Naive thymus-derived CD4-positive, alpha-beta T cell (primary cell): ENCODE measurements at regions not wholly inside any gene's neighbourhood (a gene's known extent, or its start where the extent isn't known, plus 50 kb on each side); places are given as distances from the start of the nearest gene placed in this dataset.

ENCODE experiments used
- ATAC-seq: fragments of 150-1000 bp; cut with Tn5 transposase; 2 replicates; pipeline ENCODE4 v1.10.0; 2021; ENCODE audit warnings: mild to moderate bottlenecking, moderate library complexity
- CTCF ChIA-PET: fragments of 350-600 bp; sonication (Branson Sonifier 250); formaldehyde crosslinking; loops from one replicate; lab custom pipeline; 2021; ENCODE audit warnings: antibody characterized with exemption; lab: Charles Lee
- POLR2A ChIA-PET: fragments of 350-600 bp; sonication (Branson Sonifier 250); formaldehyde crosslinking; loops from one replicate; lab custom pipeline; 2021; ENCODE audit warnings: antibody characterized with exemption, inconsistent platforms; lab: Charles Lee
- DNase-seq, 9 donors: peaks; one replicate each; pipeline versions ENCODE4 v3.0.0 to v3.0.0-alpha.2; 2020 to 2022; ENCODE audit warnings: mixed read lengths in 1 of 9
- H3K27ac ChIP-seq: one replicate; pipeline ENCODE4 v1.7.0; 2013; ENCODE audit warnings: mild to moderate bottlenecking, low read depth, low read length, moderate library complexity
- H3K27me3 ChIP-seq, 2 donors: one replicate each; pipeline ENCODE4 v1.7.0; 2013; ENCODE audit warnings: low read length in 2 of 2, mild to moderate bottlenecking in 2 of 2, moderate library complexity in 2 of 2; ENCODE audit not compliant: control insufficient read depth in 2 of 2, insufficient read depth in 2 of 2
- H3K36me3 ChIP-seq, 3 experiments: 1 replicate in 2 of 3; 2 replicates in 1 of 3; pipeline ENCODE4 v1.7.0; 2013; ENCODE audit warnings: low read length in 3 of 3, mild to moderate bottlenecking in 3 of 3, moderate library complexity in 1 of 3; ENCODE audit not compliant: insufficient read depth in 3 of 3, control insufficient read depth in 2 of 3
- H3K4me1 ChIP-seq, 2 donors: one replicate each; pipeline ENCODE4 v1.7.0; 2013; ENCODE audit warnings: low read length in 2 of 2, mild to moderate bottlenecking in 2 of 2, moderate library complexity in 1 of 2; ENCODE audit not compliant: control insufficient read depth in 2 of 2, insufficient read depth in 2 of 2
- H3K4me3 ChIP-seq: 2 replicates; pipeline ENCODE4 v1.7.0; 2013; ENCODE audit warnings: mild to moderate bottlenecking, low read length
- H3K9me3 ChIP-seq, 3 experiments: 1 replicate in 2 of 3; 2 replicates in 1 of 3; pipeline ENCODE4 v1.7.0; 2013; ENCODE audit warnings: low read length in 3 of 3; ENCODE audit not compliant: control insufficient read depth in 2 of 3
- H3K27ac Mint-ChIP-seq, 9 donors: one replicate each; pipeline ENCODE4 v1.8.0; 2020 to 2022; ENCODE audit warnings: mixed read lengths in 9 of 9, mild to moderate bottlenecking in 8 of 9, moderate library complexity in 5 of 9, inconsistent platforms in 2 of 9
- H3K27me3 Mint-ChIP-seq, 5 donors: one replicate each; pipeline ENCODE4 v1.8.0; 2021 to 2022; ENCODE audit warnings: mixed read lengths in 5 of 5, mild to moderate bottlenecking in 1 of 5
- H3K36me3 Mint-ChIP-seq, 5 donors: one replicate each; pipeline ENCODE4 v1.8.0; 2020 to 2022; ENCODE audit warnings: mixed read lengths in 5 of 5, mild to moderate bottlenecking in 3 of 5, inconsistent platforms in 1 of 5
- H3K4me1 Mint-ChIP-seq, 7 donors: one replicate each; pipeline ENCODE4 v1.8.0; 2020 to 2022; ENCODE audit warnings: mixed read lengths in 7 of 7, mild to moderate bottlenecking in 3 of 7, inconsistent platforms in 1 of 7
- H3K4me3 Mint-ChIP-seq, 10 donors: one replicate each; pipeline ENCODE4 v1.8.0; 2020 to 2022; ENCODE audit warnings: mild to moderate bottlenecking in 10 of 10, mixed read lengths in 10 of 10, moderate library complexity in 6 of 10, inconsistent platforms in 2 of 10
- H3K9me3 Mint-ChIP-seq, 11 donors: one replicate each; pipeline ENCODE4 v1.8.0; 2020 to 2022; ENCODE audit warnings: mixed read lengths in 11 of 11, mild to moderate bottlenecking in 4 of 11, inconsistent platforms in 1 of 11, moderate library complexity in 1 of 11
- intact Hi-C, 2 donors: fragments of 100-400 bp; cut with micrococcal nuclease; formaldehyde crosslinking; loops; one replicate each; pipeline ENCODE4 v1.15.1; 2023

- CTCF ChIA-PET: no interaction called here
Measured at GRCh38 chr6:103255132-103255531, 1604.6 kb downstream of the HACE1 start.

DNA sequence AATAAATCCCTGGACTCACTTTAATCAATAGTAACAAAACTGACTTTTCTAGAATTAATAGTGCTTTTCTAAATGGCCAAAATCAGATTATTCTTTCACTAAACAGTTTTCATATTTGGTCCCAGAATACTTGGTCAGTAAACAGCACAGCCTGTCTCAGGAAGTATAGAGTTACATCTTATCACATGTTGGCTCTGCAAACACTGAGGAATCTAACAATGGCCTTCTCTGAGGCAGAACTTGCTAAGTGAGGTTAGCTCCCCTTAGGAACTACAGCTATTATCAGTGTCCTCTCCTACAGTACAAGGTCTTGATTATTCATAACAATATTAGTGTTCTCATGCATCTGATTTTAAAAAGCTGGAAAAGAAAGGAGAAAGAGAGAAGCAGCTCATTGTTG lies 1622.8 kb downstream of the HACE1 start:
- H3K27ac Mint-ChIP-seq: no peak overlapping the region

More at GRCh38 chr6:103255132-103255531, 1604.6 kb downstream of the HACE1 start:
- Mint-ChIP-seq H3K27me3 (no peaks in the 10 kb centered on the region), H3K36me3 (no peaks in the 10 kb centered on the region), H3K27ac (no peak overlapping the region), H3K4me1 (no peaks in the 10 kb centered on the region), H3K4me3 (no peak overlapping the region), H3K9me3 (peaks cover 0 to 9% (median 5%) of the 10 kb centered on the region in 11 donors)
- H3K4me3 ChIP-seq: no peak overlapping the region
- H3K4me1 ChIP-seq: no peaks in the 10 kb centered on the region
- no peaks in the 10 kb centered on the region for H3K9me3 ChIP-seq
- intact Hi-C loops: no loop called here
- no peaks in the 10 kb centered on the region for H3K27me3 ChIP-seq
- DNase-seq: no peak
- H3K27ac ChIP-seq: no peak overlapping the region
- ATAC-seq: no peak
- no peaks in the 10 kb centered on the region for H3K36me3 ChIP-seq
- POLR2A ChIA-PET: no interaction called here

DNA sequence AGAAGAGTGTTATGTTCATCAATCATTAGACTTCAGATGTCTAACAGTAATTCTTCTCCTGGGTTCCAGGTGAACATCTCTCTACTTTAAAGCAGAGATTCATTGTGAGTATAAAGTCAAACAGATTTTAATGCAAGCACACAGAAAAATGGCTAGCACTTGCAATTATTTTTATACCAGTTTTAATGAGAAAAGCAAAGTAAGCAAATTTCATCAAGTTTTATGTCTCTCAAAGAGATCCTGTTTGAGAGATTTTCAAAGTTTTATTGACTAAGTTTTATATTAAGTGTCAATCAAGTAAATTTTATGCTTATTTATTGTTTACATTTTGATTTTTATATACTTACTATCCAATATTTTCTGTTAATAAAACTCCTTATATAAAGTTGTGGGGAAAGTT lies 1628.5 kb downstream of the HACE1 start:
- ATAC-seq: no peak
- intact Hi-C loops: no loop called here
- no peaks in the 10 kb centered on the region for H3K27me3 ChIP-seq
- Mint-ChIP-seq H3K36me3 (no peaks in the 10 kb centered on the region), H3K27ac (no peak overlapping the region), H3K4me1 (no peaks in the 10 kb centered on the region), H3K4me3 (no peak overlapping the region), H3K27me3 (no peaks in the 10 kb centered on the region), H3K9me3 (peaks cover 0 to 23% (median 6%) of the 10 kb centered on the region in 11 donors)
- ChIA-PET POLR2A (no interaction called here), CTCF (no interaction called here)
- no peak for DNase-seq
- H3K36me3 ChIP-seq: no peaks in the 10 kb centered on the region
- no peaks in the 10 kb centered on the region for H3K4me1 ChIP-seq
- H3K4me3 ChIP-seq: no peak overlapping the region
- H3K9me3 ChIP-seq: no peaks in the 10 kb centered on the region
- H3K27ac ChIP-seq: no peak overlapping the region

More for the DNA sequence above, 1622.8 kb downstream of the HACE1 start:
- Histone ChIP-seq H3K9me3 (no peaks in the 10 kb centered on the region), H3K27ac (no peak overlapping the region), H3K4me3 (no peak overlapping the region), H3K36me3 (no peaks in the 10 kb centered on the region), H3K4me1 (no peaks in the 10 kb centered on the region), H3K27me3 (no peaks in the 10 kb centered on the region)
- no peaks in the 10 kb centered on the region for H3K36me3 Mint-ChIP-seq
- POLR2A ChIA-PET: no interaction called here
- no peak for DNase-seq
- CTCF ChIA-PET: no interaction called here
- H3K27me3 Mint-ChIP-seq: no peaks in the 10 kb centered on the region
- peaks cover 0 to 13% (median 4%) of the 10 kb centered on the region in 11 donors for H3K9me3 Mint-ChIP-seq
- no peak overlapping the region for H3K4me3 Mint-ChIP-seq
- intact Hi-C loops: no loop called here
- no peak for ATAC-seq
- H3K4me1 Mint-ChIP-seq: no peaks in the 10 kb centered on the region

GRCh38 chr6:103215847-103216246 lies 1643.9 kb downstream of the HACE1 start:
- Mint-ChIP-seq H3K27me3 (no peaks in the 10 kb centered on the region), H3K36me3 (no peaks in the 10 kb centered on the region), H3K9me3 (peaks cover 0 to 20% (median 0%) of the 10 kb centered on the region in 11 donors), H3K4me1 (no peaks in the 10 kb centered on the region), H3K27ac (no peak overlapping the region), H3K4me3 (no peak overlapping the region)
- H3K27me3 ChIP-seq: no peaks in the 10 kb centered on the region
- no peak for ATAC-seq
- no peaks in the 10 kb centered on the region for H3K36me3 ChIP-seq
- no peaks in the 10 kb centered on the region for H3K4me1 ChIP-seq
- H3K4me3 ChIP-seq: no peak overlapping the region
- POLR2A ChIA-PET: no interaction called here
- no peak for DNase-seq
- CTCF ChIA-PET: no interaction called here
- H3K9me3 ChIP-seq: no peaks in the 10 kb centered on the region
- intact Hi-C loops: no loop called here
- no peak overlapping the region for H3K27ac ChIP-seq

- CTCF ChIA-PET: no interaction called here
- Histone ChIP-seq H3K27ac (no peak overlapping the region), H3K4me1 (no peaks in the 10 kb centered on the region), H3K9me3 (no peaks in the 10 kb centered on the region), H3K36me3 (no peaks in the 10 kb centered on the region), H3K27me3 (no peaks in the 10 kb centered on the region), H3K4me3 (no peak overlapping the region)
- no peak overlapping the region for H3K4me3 Mint-ChIP-seq
- no peak for DNase-seq
- intact Hi-C loops: no loop called here
- H3K27ac Mint-ChIP-seq: no peak overlapping the region
- POLR2A ChIA-PET: no interaction called here
- H3K4me1 Mint-ChIP-seq: no peaks in the 10 kb centered on the region
- peaks cover 0 to 8% (median 0%) of the 10 kb centered on the region in 11 donors for H3K9me3 Mint-ChIP-seq
- no peaks in the 10 kb centered on the region for H3K36me3 Mint-ChIP-seq
- no peaks in the 10 kb centered on the region for H3K27me3 Mint-ChIP-seq
- no peak for ATAC-seq
Measured at GRCh38 chr6:103210686-103211085, 1649.0 kb downstream of the HACE1 start.

DNA sequence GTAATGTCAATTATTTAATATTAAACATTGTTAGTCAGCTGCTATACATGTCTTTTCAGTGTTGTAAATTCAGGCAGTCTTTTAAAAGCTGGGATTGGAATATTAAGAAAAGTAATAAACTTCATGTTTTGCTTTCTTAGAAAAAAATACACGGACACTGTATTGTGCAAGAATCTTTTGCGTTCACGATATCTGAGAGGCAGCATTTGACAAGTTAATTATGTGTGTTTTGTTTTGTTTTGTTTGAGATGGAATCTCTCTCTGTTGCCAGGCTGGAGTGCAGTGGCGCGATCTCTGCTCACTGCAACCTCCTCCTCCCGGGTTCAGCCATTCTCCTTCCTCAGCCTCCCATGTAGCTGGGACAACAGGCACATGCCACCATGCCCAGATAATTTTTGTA lies 1661.3 kb downstream of the HACE1 start:
- CTCF ChIA-PET: interaction anchor here (0.6 kb wide), 1 partner anchor 720 kb away, joined by 3 read pairs; no protein-coding TSS in a partner anchor
- Mint-ChIP-seq H3K27me3 (no peaks in the 10 kb centered on the region), H3K4me3 (no peak overlapping the region), H3K27ac (no peak overlapping the region), H3K4me1 (no peaks in the 10 kb centered on the region), H3K9me3 (peaks cover 0 to 11% (median 1%) of the 10 kb centered on the region in 11 donors), H3K36me3 (no peaks in the 10 kb centered on the region)
- DNase-seq: no peak
- POLR2A ChIA-PET: interaction anchor here (0.7 kb wide), 1 partner anchor 122 kb away, joined by 3 read pairs; no protein-coding TSS in a partner anchor
- Histone ChIP-seq H3K9me3 (no peaks in the 10 kb centered on the region), H3K36me3 (no peaks in the 10 kb centered on the region), H3K4me1 (no peaks in the 10 kb centered on the region), H3K27ac (no peak overlapping the region), H3K4me3 (no peak overlapping the region), H3K27me3 (no peaks in the 10 kb centered on the region)
- no peak for ATAC-seq
- intact Hi-C loops: no loop called here

- POLR2A ChIA-PET: no interaction called here
- no peak overlapping the region for H3K27ac Mint-ChIP-seq
- no peak overlapping the region for H3K4me3 Mint-ChIP-seq
- H3K9me3 Mint-ChIP-seq: peaks cover 0 to 6% (median 0%) of the 10 kb centered on the region in 11 donors
- Histone ChIP-seq H3K4me1 (no peaks in the 10 kb centered on the region), H3K9me3 (no peaks in the 10 kb centered on the region), H3K27me3 (no peaks in the 10 kb centered on the region), H3K36me3 (no peaks in the 10 kb centered on the region), H3K4me3 (no peak overlapping the region), H3K27ac (no peak overlapping the region)
- H3K27me3 Mint-ChIP-seq: no peaks in the 10 kb centered on the region
- CTCF ChIA-PET: no interaction called here
- no peaks in the 10 kb centered on the region for H3K4me1 Mint-ChIP-seq
- ATAC-seq (no peak), DNase-seq (no peak)
- no peaks in the 10 kb centered on the region for H3K36me3 Mint-ChIP-seq
- intact Hi-C loops: no loop called here
Measured at GRCh38 chr6:103193413-103193812, 1666.3 kb downstream of the HACE1 start.
